OCI-LY1 (cell line): ENCODE measurements at regions not wholly inside any gene's neighbourhood (a gene's known extent, or its start where the extent isn't known, plus 50 kb on each side); places are given as distances from the start of the nearest gene placed in this dataset.

Experiments
- EZH2 ChIP-seq: fragments of 200-600 bp; sonication (generic), shearing (Covaris generic); IDR thresholded peaks from 2 replicates; pipeline ENCODE4 v1.8.0; 2017; ENCODE audit warnings: borderline replicate concordance, mixed run types, mild to moderate bottlenecking, antibody characterized with exemption, low read length, moderate library complexity, mixed read lengths
- TF ChIP-seq, protein P1 (sequence below): fragments of 200-600 bp; sonication (generic), shearing (Covaris generic); IDR thresholded peaks from 2 replicates; pipeline ENCODE4 v1.5.1; 2017; ENCODE audit warnings: mild to moderate bottlenecking, antibody characterized with exemption, low read length, moderate library complexity, mixed read lengths

DNA sequence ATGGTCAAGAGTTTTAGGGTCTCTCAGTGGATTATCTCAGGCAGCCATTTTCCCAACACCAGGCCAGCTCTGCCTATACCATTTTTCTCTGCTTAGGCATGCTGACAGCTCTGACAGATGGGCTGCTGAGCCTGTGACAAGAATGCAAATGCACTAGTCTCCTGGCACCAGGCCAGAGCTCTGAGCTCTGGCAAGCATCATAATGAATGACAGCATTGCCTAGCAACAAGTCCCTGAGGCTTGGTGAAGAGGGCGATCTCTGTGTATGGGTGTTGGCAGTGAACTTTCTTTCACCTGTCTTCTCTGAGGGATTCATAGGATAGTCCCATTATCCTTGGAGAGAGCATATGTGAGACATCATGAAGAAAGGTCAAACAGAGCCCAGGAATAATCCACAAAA lies 77.9 kb upstream of the TSPY4 start:
- TF ChIP-seq, protein P1, sequence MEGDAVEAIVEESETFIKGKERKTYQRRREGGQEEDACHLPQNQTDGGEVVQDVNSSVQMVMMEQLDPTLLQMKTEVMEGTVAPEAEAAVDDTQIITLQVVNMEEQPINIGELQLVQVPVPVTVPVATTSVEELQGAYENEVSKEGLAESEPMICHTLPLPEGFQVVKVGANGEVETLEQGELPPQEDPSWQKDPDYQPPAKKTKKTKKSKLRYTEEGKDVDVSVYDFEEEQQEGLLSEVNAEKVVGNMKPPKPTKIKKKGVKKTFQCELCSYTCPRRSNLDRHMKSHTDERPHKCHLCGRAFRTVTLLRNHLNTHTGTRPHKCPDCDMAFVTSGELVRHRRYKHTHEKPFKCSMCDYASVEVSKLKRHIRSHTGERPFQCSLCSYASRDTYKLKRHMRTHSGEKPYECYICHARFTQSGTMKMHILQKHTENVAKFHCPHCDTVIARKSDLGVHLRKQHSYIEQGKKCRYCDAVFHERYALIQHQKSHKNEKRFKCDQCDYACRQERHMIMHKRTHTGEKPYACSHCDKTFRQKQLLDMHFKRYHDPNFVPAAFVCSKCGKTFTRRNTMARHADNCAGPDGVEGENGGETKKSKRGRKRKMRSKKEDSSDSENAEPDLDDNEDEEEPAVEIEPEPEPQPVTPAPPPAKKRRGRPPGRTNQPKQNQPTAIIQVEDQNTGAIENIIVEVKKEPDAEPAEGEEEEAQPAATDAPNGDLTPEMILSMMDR: no peak
- TF ChIP-seq EZH2: no peak
